ENCODE measurements at regions not wholly inside any gene's neighbourhood (a gene's known extent, or its start where the extent isn't known, plus 50 kb on each side); places are given as distances from the start of the nearest gene placed in this dataset.

- no peaks in the 10 kb centered on the region for H3K4me1 Mint-ChIP-seq (ENCODE audit: low read depth)
Measured at GRCh38 chrX:125710403-125711062, 390.9 kb downstream of the TEX13C start.

DNA sequence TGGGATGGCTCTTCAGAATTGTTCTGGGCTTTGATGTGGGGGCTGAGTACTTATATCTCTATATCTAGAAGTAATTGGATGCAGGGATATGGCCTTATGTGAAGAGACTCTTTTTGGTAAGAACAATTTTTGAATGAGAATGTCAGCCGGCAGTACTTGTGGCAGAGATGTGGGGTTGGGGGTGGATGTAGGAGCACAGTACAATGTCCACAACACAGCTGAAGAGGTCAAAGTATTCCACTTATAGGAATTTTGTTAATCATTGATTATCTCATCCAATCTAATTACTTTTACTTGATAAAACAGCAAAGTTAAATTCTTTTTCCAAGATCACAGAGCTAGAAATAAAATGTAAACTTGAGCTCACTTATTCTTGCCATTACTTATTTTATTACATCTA, 391.4 kb downstream of the TEX13C start:
- H3K9me3 Mint-ChIP-seq: no peaks in the 10 kb centered on the region
- intact Hi-C loops (cut with micrococcal nuclease): no loop called here
- CTCF ChIA-PET: no interaction called here

More at GRCh38 chrX:125710403-125711062, 390.9 kb downstream of the TEX13C start:
- no peaks in the 10 kb centered on the region for H3K9me3 Mint-ChIP-seq
- no peak overlapping the region for H3K4me3 Mint-ChIP-seq
- DNase-seq: no peak
- H3K36me3 Mint-ChIP-seq (ENCODE audit: low read depth): no peaks in the 10 kb centered on the region
- intact Hi-C loops (cut with micrococcal nuclease): no loop called here
- peaks cover 4% of the 10 kb centered on the region for H3K27me3 Mint-ChIP-seq (ENCODE audit: low read depth)
- CTCF ChIA-PET: no interaction called here
- no peak overlapping the region for H3K27ac Mint-ChIP-seq

GRCh38 chrX:125713633-125714032, 394.0 kb downstream of the TEX13C start:
- DNase-seq: no peak
- Mint-ChIP-seq H3K4me3 (no peak overlapping the region), H3K27me3 (ENCODE audit: low read depth) (no peaks in the 10 kb centered on the region), H3K36me3 (ENCODE audit: low read depth) (no peaks in the 10 kb centered on the region), H3K27ac (no peak overlapping the region), H3K4me1 (ENCODE audit: low read depth) (no peaks in the 10 kb centered on the region), H3K9me3 (no peaks in the 10 kb centered on the region)
- CTCF ChIA-PET: no interaction called here
- intact Hi-C loops (cut with micrococcal nuclease): no loop called here

More for the DNA sequence above, 391.4 kb downstream of the TEX13C start:
- no peaks in the 10 kb centered on the region for H3K36me3 Mint-ChIP-seq (ENCODE audit: low read depth)
- H3K4me3 Mint-ChIP-seq: no peak overlapping the region
- no peak for DNase-seq
- H3K27me3 Mint-ChIP-seq (ENCODE audit: low read depth): peaks cover 4% of the 10 kb centered on the region
- H3K4me1 Mint-ChIP-seq (ENCODE audit: low read depth): no peaks in the 10 kb centered on the region
- no peak overlapping the region for H3K27ac Mint-ChIP-seq

DNA sequence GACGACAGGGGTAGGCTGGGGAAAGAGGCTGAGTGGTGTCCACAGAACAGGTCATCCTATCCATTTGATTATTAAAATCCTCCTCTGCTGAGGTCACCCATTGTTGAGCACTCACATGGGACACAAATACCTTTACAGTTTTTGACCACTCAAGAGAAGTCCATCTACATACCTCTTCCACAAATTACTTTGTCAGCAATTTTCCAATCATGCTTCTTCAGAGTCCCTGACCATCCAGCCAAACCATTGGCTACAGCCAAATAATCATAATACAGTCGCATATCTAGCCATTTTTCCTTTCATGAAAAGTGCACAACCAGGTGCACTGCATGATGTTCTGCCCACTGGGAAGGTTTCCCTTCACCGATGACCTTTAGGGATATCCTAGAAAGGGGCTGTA, 407.4 kb downstream of the TEX13C start:
- no peaks in the 10 kb centered on the region for H3K27me3 Mint-ChIP-seq (ENCODE audit: low read depth)
- DNase-seq: no peak
- H3K4me3 Mint-ChIP-seq: no peak overlapping the region
- intact Hi-C loops (cut with micrococcal nuclease): no loop called here
- H3K36me3 Mint-ChIP-seq (ENCODE audit: low read depth): no peaks in the 10 kb centered on the region
- H3K4me1 Mint-ChIP-seq (ENCODE audit: low read depth): no peaks in the 10 kb centered on the region
- CTCF ChIA-PET: no interaction called here
- no peak overlapping the region for H3K27ac Mint-ChIP-seq
- H3K9me3 Mint-ChIP-seq: no peaks in the 10 kb centered on the region

DNA sequence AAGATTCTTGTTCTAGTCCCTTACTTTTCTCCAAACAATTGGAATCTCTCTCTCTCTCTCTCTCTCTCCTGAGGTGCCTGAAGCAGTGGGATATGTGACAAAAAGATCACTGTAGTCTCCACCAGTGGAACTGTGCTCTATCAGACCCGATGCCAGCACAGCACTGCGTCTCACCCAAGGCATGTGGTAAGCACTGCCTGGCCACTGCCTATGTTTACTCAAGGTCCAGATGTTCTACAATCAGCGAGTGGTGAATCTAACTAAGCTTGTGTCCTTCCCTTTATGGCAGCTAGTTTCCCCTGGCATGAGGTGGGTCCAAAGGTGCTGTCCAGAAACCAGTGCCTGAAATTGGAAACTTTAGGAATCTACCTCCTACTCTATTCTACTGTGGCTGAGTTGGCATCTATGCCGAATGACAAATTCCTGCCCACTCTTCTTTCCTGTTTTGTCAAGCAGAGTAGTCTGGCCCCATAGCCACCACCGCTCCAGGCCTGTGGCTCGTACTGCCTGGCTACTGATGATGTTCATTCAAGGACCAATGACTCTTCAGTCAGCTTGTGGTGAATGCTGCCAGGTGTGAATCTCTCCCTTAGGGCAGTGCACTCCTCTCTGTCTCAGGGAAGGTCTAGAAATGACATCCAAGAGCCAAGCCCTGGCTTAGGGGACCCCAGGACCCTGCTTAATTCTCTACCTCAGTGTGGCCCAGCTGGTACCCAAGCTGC, 416.5 kb downstream of the TEX13C start:
- Mint-ChIP-seq H3K4me1 (ENCODE audit: low read depth) (no peaks in the 10 kb centered on the region), H3K9me3 (peaks cover 5% of the 10 kb centered on the region), H3K4me3 (no peak overlapping the region), H3K27me3 (ENCODE audit: low read depth) (no peaks in the 10 kb centered on the region), H3K36me3 (ENCODE audit: low read depth) (no peaks in the 10 kb centered on the region), H3K27ac (no peak overlapping the region)
- CTCF ChIA-PET: no interaction called here
- no peak for DNase-seq
- intact Hi-C loops (cut with micrococcal nuclease): no loop called here

GRCh38 chrX:125742811-125743210, 423.1 kb downstream of the TEX13C start:
- Mint-ChIP-seq H3K4me3 (no peak overlapping the region), H3K4me1 (ENCODE audit: low read depth) (no peaks in the 10 kb centered on the region), H3K27ac (no peak overlapping the region), H3K36me3 (ENCODE audit: low read depth) (no peaks in the 10 kb centered on the region), H3K27me3 (ENCODE audit: low read depth) (no peaks in the 10 kb centered on the region), H3K9me3 (no peaks in the 10 kb centered on the region)
- DNase-seq: no peak
- CTCF ChIA-PET: interaction anchor here (0.7 kb wide), 1 partner anchor 309 kb away, joined by 3 read pairs; no protein-coding TSS in a partner anchor
- intact Hi-C loops (cut with micrococcal nuclease): no loop called here

DNA sequence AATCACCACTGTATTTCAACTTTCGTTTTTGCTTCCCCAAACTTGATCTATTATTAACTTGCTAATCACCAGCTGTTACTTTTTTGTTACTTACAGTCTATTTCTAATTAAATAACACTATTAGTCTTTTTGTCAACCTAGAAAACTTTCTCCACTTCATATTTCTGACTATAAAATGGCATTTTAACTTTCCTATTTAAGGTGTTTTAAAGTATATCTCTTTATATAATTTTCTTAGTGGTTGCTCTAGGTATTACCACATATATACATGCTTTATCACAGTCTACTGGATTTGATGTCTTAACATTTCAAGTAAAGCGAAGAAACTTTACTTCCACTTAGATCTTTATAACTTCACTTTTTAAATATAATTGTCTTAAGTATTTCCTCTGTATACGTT, 421.2 kb downstream of the DCAF12L2 start:
- H3K9me3 Mint-ChIP-seq: no peaks in the 10 kb centered on the region
- H3K27ac Mint-ChIP-seq: no peak overlapping the region
- H3K27me3 Mint-ChIP-seq (ENCODE audit: low read depth): no peaks in the 10 kb centered on the region
- no peak overlapping the region for H3K4me3 Mint-ChIP-seq
- H3K36me3 Mint-ChIP-seq (ENCODE audit: low read depth): no peaks in the 10 kb centered on the region
- no peak for DNase-seq
- H3K4me1 Mint-ChIP-seq (ENCODE audit: low read depth): no peaks in the 10 kb centered on the region
- CTCF ChIA-PET: no interaction called here
- intact Hi-C loops (cut with micrococcal nuclease): no loop called here

- intact Hi-C loops (cut with micrococcal nuclease): no loop called here
- Mint-ChIP-seq H3K36me3 (ENCODE audit: low read depth) (no peaks in the 10 kb centered on the region), H3K9me3 (peaks cover 6% of the 10 kb centered on the region), H3K27ac (no peak overlapping the region), H3K27me3 (ENCODE audit: low read depth) (no peaks in the 10 kb centered on the region), H3K4me1 (ENCODE audit: low read depth) (no peaks in the 10 kb centered on the region), H3K4me3 (no peak overlapping the region)
- DNase-seq: no peak
- CTCF ChIA-PET: no interaction called here
Measured at GRCh38 chrX:125757794-125758564, 408.1 kb downstream of the DCAF12L2 start.

DNA sequence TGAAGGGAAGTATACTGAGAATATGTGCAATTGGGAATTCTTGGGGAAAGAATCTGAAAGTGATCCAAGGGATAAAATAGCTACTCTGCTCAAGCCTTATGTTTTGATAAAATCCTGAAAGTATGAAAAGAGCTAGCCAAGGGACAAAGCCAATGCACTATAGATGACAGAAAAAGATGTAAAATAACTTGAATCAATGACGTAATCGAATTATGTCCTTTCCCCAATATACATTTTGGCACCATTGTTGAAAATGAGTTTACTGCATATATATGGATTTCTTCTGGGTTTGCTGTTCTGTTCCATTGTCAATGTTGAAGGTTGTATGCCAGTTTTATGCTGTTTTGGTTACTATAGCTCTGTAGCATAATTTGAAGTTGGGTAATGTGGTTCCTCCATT, 407.3 kb downstream of the DCAF12L2 start:
- CTCF ChIA-PET: no interaction called here
- Mint-ChIP-seq H3K27me3 (ENCODE audit: low read depth) (no peaks in the 10 kb centered on the region), H3K9me3 (peaks cover 6% of the 10 kb centered on the region), H3K4me1 (ENCODE audit: low read depth) (no peaks in the 10 kb centered on the region), H3K36me3 (ENCODE audit: low read depth) (no peaks in the 10 kb centered on the region), H3K4me3 (no peak overlapping the region), H3K27ac (no peak overlapping the region)
- DNase-seq: no peak
- intact Hi-C loops (cut with micrococcal nuclease): no loop called here

DNA sequence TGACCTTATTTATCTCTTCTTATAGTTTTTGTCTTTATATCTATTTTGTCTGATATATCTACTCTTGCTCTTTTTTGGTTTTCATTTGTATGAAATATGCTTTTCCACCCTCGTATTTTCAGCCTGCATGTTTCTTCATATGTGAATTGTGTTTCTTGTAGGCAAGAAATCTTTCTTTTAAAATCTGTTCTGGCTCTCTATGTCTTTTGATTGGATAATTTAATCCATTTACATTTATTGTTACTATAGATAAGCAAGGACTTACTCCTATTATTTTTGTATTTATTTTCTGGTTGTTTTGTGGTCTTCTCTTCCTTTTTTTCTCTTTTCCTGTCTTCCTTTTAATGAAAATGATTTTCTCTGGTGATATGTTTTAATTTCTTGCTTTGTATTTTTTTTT, 403.1 kb downstream of the DCAF12L2 start:
- H3K27ac Mint-ChIP-seq: no peak overlapping the region
- H3K4me1 Mint-ChIP-seq (ENCODE audit: low read depth): no peaks in the 10 kb centered on the region
- no peaks in the 10 kb centered on the region for H3K36me3 Mint-ChIP-seq (ENCODE audit: low read depth)

GRCh38 chrX:125765347-125765746, 400.7 kb downstream of the DCAF12L2 start:
- no peaks in the 10 kb centered on the region for H3K4me1 Mint-ChIP-seq (ENCODE audit: low read depth)
- intact Hi-C loops (cut with micrococcal nuclease): no loop called here
- CTCF ChIA-PET: no interaction called here
- H3K9me3 Mint-ChIP-seq: peaks cover 8% of the 10 kb centered on the region
- no peak for DNase-seq
- H3K27ac Mint-ChIP-seq: no peak overlapping the region
- no peaks in the 10 kb centered on the region for H3K27me3 Mint-ChIP-seq (ENCODE audit: low read depth)
- no peaks in the 10 kb centered on the region for H3K36me3 Mint-ChIP-seq (ENCODE audit: low read depth)
- no peak overlapping the region for H3K4me3 Mint-ChIP-seq

More for the DNA sequence above, 403.1 kb downstream of the DCAF12L2 start:
- Mint-ChIP-seq H3K9me3 (peaks cover 9% of the 10 kb centered on the region), H3K27me3 (ENCODE audit: low read depth) (no peaks in the 10 kb centered on the region), H3K4me3 (no peak overlapping the region)
- CTCF ChIA-PET: no interaction called here
- intact Hi-C loops (cut with micrococcal nuclease): no loop called here
- no peak for DNase-seq

GRCh38 chrX:125769628-125770027, 396.5 kb downstream of the DCAF12L2 start:
- no peak for DNase-seq
- CTCF ChIA-PET: no interaction called here
- Mint-ChIP-seq H3K4me1 (ENCODE audit: low read depth) (no peaks in the 10 kb centered on the region), H3K27me3 (ENCODE audit: low read depth) (no peaks in the 10 kb centered on the region), H3K27ac (no peak overlapping the region), H3K4me3 (no peak overlapping the region), H3K36me3 (ENCODE audit: low read depth) (no peaks in the 10 kb centered on the region), H3K9me3 (peaks cover 3% of the 10 kb centered on the region)
- intact Hi-C loops (cut with micrococcal nuclease): no loop called here

DNA sequence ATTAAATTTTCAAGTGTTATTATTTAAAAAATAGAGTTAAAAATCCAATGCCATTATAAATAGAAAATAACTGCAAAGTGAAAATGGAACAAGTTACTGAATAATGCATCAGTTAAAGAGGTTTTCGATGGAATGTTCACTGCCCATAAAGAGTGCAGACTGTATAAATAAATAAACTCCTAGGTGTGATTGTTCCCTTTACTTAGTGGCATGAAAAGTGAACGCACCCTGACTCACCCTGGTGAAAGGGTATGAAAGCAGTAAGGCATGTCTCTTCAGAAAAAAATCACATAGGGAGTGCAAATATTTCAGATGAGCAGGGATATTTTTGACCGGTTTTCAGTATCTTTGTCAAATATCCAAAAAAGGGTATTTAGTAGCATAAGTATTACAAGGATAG, 387.8 kb downstream of the DCAF12L2 start:
- no peak overlapping the region for H3K4me3 Mint-ChIP-seq
- H3K4me1 Mint-ChIP-seq (ENCODE audit: low read depth): no peaks in the 10 kb centered on the region
- intact Hi-C loops (cut with micrococcal nuclease): no loop called here
- no peaks in the 10 kb centered on the region for H3K9me3 Mint-ChIP-seq
- CTCF ChIA-PET: no interaction called here
- H3K27me3 Mint-ChIP-seq (ENCODE audit: low read depth): no peaks in the 10 kb centered on the region
- no peak overlapping the region for H3K27ac Mint-ChIP-seq
- DNase-seq: no peak
- no peaks in the 10 kb centered on the region for H3K36me3 Mint-ChIP-seq (ENCODE audit: low read depth)
